Nephron (organoid): ENCODE measurements at regions not wholly inside any gene's neighbourhood (a gene's known extent, or its start where the extent isn't known, plus 50 kb on each side); places are given as distances from the start of the nearest gene placed in this dataset.

ENCODE experiments used
- H3K27ac Mint-ChIP-seq, 3 experiments: 2 replicates each; pipeline ENCODE4 v1.8.0; 2020; ENCODE audit warnings: mixed read lengths in 3 of 3, mild to moderate bottlenecking in 2 of 3, moderate library complexity in 1 of 3
- H3K27me3 Mint-ChIP-seq: 2 replicates; pipeline ENCODE4 v1.8.0; 2021; ENCODE audit warnings: low read depth, mild to moderate bottlenecking, moderate library complexity, mixed read lengths
- H3K36me3 Mint-ChIP-seq: 2 replicates; pipeline ENCODE4 v1.8.0; 2020; ENCODE audit warnings: low read depth, mixed read lengths
- H3K4me1 Mint-ChIP-seq: 2 replicates; pipeline ENCODE4 v1.8.0; 2020; ENCODE audit warnings: mixed read lengths
- H3K4me3 Mint-ChIP-seq, 3 experiments: 2 replicates each; pipeline ENCODE4 v1.8.0; 2020; ENCODE audit warnings: mild to moderate bottlenecking in 3 of 3, mixed read lengths in 3 of 3, moderate library complexity in 2 of 3
- H3K9me3 Mint-ChIP-seq: 2 replicates; pipeline ENCODE4 v1.8.0; 2020; ENCODE audit warnings: mixed read lengths
- TF ChIP-seq, protein P1 (sequence below), 3 experiments: fragments of 200-600 bp; sonication (generic); IDR thresholded peaks; one replicate each; pipeline ENCODE4 v1.5.0; 2021; ENCODE audit warnings: antibody characterized with exemption in 3 of 3; ENCODE audit not compliant: unreplicated experiment in 3 of 3

DNA sequence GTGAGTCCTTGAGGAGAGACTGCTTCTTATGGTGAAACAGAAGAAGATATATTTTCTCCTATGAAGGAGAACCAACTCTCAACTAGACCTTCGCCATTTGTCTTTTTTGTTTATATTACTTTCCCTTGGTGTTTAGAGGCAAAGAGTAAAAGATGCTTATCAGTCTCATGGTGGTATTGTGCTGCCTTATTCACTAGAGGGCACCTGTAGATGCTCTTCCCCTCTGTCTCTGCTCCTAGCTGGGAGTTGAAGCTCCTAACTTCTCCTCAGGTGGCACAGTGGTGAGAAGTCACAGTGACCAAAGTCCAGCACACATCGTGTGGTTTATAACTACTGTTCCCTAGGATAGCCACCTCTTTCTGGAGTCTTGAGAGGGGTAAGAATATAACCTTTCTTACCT, 1359.6 kb downstream of the PLA2G4A start:
- TF ChIP-seq, protein P1, sequence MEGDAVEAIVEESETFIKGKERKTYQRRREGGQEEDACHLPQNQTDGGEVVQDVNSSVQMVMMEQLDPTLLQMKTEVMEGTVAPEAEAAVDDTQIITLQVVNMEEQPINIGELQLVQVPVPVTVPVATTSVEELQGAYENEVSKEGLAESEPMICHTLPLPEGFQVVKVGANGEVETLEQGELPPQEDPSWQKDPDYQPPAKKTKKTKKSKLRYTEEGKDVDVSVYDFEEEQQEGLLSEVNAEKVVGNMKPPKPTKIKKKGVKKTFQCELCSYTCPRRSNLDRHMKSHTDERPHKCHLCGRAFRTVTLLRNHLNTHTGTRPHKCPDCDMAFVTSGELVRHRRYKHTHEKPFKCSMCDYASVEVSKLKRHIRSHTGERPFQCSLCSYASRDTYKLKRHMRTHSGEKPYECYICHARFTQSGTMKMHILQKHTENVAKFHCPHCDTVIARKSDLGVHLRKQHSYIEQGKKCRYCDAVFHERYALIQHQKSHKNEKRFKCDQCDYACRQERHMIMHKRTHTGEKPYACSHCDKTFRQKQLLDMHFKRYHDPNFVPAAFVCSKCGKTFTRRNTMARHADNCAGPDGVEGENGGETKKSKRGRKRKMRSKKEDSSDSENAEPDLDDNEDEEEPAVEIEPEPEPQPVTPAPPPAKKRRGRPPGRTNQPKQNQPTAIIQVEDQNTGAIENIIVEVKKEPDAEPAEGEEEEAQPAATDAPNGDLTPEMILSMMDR (IDR thresholded peaks at IDR 0.05; ENCODE audit: unreplicated experiment in 3 of 3) = no peak
- Mint-ChIP-seq H3K4me3 (no peak overlapping the region), H3K9me3 (peaks cover 9% of the 10 kb centered on the region), H3K36me3 (no peaks in the 10 kb centered on the region), H3K27me3 (no peaks in the 10 kb centered on the region), H3K4me1 (no peaks in the 10 kb centered on the region), H3K27ac (no peak overlapping the region)

- peaks cover 8% of the 10 kb centered on the region for H3K9me3 Mint-ChIP-seq
- no peak overlapping the region for H3K4me3 Mint-ChIP-seq
- no peaks in the 10 kb centered on the region for H3K4me1 Mint-ChIP-seq
- H3K27me3 Mint-ChIP-seq = no peaks in the 10 kb centered on the region
- no peaks in the 10 kb centered on the region for H3K36me3 Mint-ChIP-seq
- H3K27ac Mint-ChIP-seq = no peak overlapping the region
- TF ChIP-seq, protein P1 (IDR thresholded peaks at IDR 0.05; ENCODE audit: unreplicated experiment in 3 of 3) = no peak
These were observed 1366.2 kb downstream of the PLA2G4A start for GRCh38 chr1:188194916-188195315.

DNA sequence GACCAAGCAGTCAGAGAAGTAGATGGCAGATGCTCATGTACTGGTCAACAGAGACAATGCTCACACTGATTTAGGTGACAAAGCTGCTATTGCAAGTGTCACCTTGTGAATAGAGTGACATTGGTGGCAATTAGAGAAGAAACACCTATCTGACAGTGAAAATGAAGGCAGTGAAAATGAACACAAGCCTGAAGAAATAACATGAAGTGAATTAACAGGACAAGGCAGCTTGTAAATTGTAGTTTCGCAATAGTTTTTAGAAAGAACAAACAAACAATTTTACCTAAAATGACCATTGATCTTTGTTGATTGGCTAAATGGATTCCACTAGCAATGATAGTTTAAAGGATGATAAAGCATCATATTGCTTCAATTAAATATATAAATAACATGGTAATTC, 1389.5 kb downstream of the PLA2G4A start:
- Mint-ChIP-seq H3K27me3 (no peaks in the 10 kb centered on the region), H3K27ac (no peak overlapping the region), H3K4me3 (no peak overlapping the region), H3K36me3 (no peaks in the 10 kb centered on the region), H3K4me1 (no peaks in the 10 kb centered on the region), H3K9me3 (no peaks in the 10 kb centered on the region)
- TF ChIP-seq, protein P1 (IDR thresholded peaks at IDR 0.05; ENCODE audit: unreplicated experiment in 3 of 3) = no peak

GRCh38 chr1:188220051-188220450, 1391.3 kb downstream of the PLA2G4A start:
- no peaks in the 10 kb centered on the region for H3K4me1 Mint-ChIP-seq
- peaks cover 3% of the 10 kb centered on the region for H3K9me3 Mint-ChIP-seq
- TF ChIP-seq, protein P1 (IDR thresholded peaks at IDR 0.05; ENCODE audit: unreplicated experiment in 3 of 3) = no peak
- H3K4me3 Mint-ChIP-seq = no peak overlapping the region
- no peaks in the 10 kb centered on the region for H3K27me3 Mint-ChIP-seq
- H3K36me3 Mint-ChIP-seq = no peaks in the 10 kb centered on the region
- H3K27ac Mint-ChIP-seq = no peak overlapping the region

DNA sequence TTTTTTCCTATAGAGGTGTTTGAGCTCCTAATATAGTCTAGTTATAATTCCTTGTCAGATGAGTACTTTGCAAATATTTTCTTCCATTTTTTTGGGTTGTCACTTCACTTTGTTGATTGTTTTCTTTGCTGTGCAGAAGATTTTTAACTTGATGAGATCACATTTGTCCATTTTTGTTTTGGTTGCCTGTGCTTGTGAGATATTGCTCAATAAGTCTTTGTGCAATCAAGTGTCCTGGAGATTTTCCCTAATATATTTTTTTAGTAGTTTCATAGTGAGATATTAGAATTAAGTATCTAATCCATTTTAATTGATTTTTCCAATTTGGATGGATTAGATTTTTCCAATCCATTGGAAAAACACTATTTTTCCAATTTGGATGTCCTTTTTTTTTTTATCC, 1395.5 kb downstream of the PLA2G4A start:
- TF ChIP-seq, protein P1 (IDR thresholded peaks at IDR 0.05; ENCODE audit: unreplicated experiment in 3 of 3) = no peak
- Mint-ChIP-seq H3K4me3 (no peak overlapping the region), H3K4me1 (no peaks in the 10 kb centered on the region), H3K9me3 (peaks cover 12% of the 10 kb centered on the region), H3K27me3 (no peaks in the 10 kb centered on the region), H3K27ac (no peak overlapping the region), H3K36me3 (no peaks in the 10 kb centered on the region)

DNA sequence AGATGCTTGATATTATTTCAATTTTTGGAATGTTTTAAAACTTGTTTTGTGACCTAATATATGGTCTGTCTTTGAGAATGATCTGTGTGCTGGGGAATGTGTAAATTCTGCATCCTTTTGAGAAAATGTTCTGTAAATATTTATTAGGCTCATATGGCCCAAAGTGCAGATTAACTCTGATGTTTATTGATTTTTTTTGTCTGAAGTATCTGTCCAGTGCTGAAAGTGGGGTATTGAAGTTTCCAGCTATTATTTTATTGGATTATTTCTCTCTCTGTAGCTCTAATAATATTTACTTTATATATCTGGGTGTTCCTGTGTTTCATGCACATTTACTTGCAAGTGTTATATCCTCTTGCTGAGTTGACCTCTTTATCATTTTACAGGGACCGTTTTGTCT, 1397.2 kb downstream of the PLA2G4A start:
- H3K4me3 Mint-ChIP-seq = no peak overlapping the region
- peaks cover 12% of the 10 kb centered on the region for H3K9me3 Mint-ChIP-seq
- no peak overlapping the region for H3K27ac Mint-ChIP-seq
- H3K4me1 Mint-ChIP-seq = no peaks in the 10 kb centered on the region
- no peaks in the 10 kb centered on the region for H3K27me3 Mint-ChIP-seq
- H3K36me3 Mint-ChIP-seq = no peaks in the 10 kb centered on the region
- TF ChIP-seq, protein P1 (IDR thresholded peaks at IDR 0.05; ENCODE audit: unreplicated experiment in 3 of 3) = no peak
